ENCODE measurements at regions not wholly inside any gene's neighbourhood (a gene's known extent, or its start where the extent isn't known, plus 50 kb on each side); places are given as distances from the start of the nearest gene placed in this dataset.
"Not testable (repeated sequence)": the region's sequence is repeated elsewhere in the genome, so short reads cannot be mapped to it uniquely, and the experiment has no call there.

DNA sequence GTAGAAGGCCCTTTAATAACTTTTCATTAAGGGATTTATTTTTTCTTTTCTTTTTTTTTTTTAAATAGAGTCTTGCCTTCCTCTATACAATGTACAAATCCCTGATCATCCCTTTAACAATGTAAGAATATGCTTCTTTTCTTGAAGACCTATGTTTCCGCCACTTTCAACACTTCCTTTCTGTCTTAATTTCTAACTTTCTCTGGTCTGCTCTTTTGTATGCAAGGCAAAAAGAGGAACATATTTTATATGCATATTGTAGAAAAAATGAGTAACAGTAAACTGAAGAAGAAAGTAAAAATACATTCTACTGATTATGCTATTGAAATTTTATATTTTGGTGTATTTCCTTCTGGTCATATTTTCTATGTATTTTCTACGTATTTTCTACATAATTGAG, 484.7 kb downstream of the TFAP2B start:
- intact Hi-C loops (cut with DNase I; ENCODE audit: low total_unique reads) = no loop called here
- H3K4me3 ChIP-seq = no peak overlapping the region
- TF ChIP-seq POLR2AphosphoS5 (IDR thresholded peaks at IDR 0.05) (no peak), POLR2A (IDR thresholded peaks at IDR 0.05) (no peak), EP300 (IDR thresholded peaks at IDR 0.05) (no peak)
- TF ChIP-seq, protein P1, sequence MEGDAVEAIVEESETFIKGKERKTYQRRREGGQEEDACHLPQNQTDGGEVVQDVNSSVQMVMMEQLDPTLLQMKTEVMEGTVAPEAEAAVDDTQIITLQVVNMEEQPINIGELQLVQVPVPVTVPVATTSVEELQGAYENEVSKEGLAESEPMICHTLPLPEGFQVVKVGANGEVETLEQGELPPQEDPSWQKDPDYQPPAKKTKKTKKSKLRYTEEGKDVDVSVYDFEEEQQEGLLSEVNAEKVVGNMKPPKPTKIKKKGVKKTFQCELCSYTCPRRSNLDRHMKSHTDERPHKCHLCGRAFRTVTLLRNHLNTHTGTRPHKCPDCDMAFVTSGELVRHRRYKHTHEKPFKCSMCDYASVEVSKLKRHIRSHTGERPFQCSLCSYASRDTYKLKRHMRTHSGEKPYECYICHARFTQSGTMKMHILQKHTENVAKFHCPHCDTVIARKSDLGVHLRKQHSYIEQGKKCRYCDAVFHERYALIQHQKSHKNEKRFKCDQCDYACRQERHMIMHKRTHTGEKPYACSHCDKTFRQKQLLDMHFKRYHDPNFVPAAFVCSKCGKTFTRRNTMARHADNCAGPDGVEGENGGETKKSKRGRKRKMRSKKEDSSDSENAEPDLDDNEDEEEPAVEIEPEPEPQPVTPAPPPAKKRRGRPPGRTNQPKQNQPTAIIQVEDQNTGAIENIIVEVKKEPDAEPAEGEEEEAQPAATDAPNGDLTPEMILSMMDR (IDR thresholded peaks at IDR 0.05) = no peak
- DNase-seq = no peak
- 68 to 85% (median 75%) methylated on average over 2 of the region's 2 CpGs for WGBS, 5 donors
- no peaks in the 10 kb centered on the region for H3K4me1 ChIP-seq
- no peak overlapping the region for H3K27ac ChIP-seq
- no peaks in the 10 kb centered on the region for H3K9me3 ChIP-seq
- no peaks in the 10 kb centered on the region for H3K27me3 ChIP-seq
- H3K36me3 ChIP-seq = no peaks in the 10 kb centered on the region

DNA sequence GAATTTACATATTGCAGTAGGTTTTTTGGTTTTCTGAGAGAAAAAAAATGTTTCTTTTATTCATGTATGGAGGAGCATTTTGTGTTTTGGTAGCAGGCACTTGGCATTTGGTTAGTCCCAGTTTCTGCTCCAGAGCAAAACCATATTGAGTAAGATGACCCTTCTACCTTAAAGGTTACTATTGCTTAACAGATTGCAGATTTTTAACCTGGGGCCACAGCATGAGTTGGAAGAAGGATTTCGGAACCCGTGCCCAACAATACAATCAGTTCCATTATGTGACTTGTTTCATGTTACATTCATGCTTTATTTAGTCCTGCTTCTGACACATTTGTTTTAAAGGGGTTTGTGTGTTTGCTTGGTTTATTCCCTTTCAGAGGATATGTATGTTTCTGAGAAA, 496.3 kb downstream of the TFAP2B start:
- TF ChIP-seq, protein P1 (IDR thresholded peaks at IDR 0.05) = no peak
- TF ChIP-seq POLR2AphosphoS5 (IDR thresholded peaks at IDR 0.05) (no peak), POLR2A (IDR thresholded peaks at IDR 0.05) (no peak), EP300 (IDR thresholded peaks at IDR 0.05) (no peak)
- H3K27me3 ChIP-seq = no peaks in the 10 kb centered on the region
- no peak overlapping the region for H3K27ac ChIP-seq
- H3K4me3 ChIP-seq = no peak overlapping the region
- intact Hi-C loops (cut with DNase I; ENCODE audit: low total_unique reads) = no loop called here
- no peaks in the 10 kb centered on the region for H3K4me1 ChIP-seq
- no peaks in the 10 kb centered on the region for H3K36me3 ChIP-seq
- DNase-seq = no peak
- no peaks in the 10 kb centered on the region for H3K9me3 ChIP-seq
- 76 to 88% (median 85%) methylated on average over 2 of the region's 2 CpGs for WGBS, 5 donors

GRCh38 chr6:51318674-51319073, 500.0 kb downstream of the TFAP2B start:
- no peaks in the 10 kb centered on the region for H3K27me3 ChIP-seq
- no peak overlapping the region for H3K4me3 ChIP-seq
- peaks cover 0 to 4% (median 0%) of the 10 kb centered on the region in 4 donors for H3K9me3 ChIP-seq
- no peak overlapping the region for H3K27ac ChIP-seq
- no peak for TF ChIP-seq POLR2A (IDR thresholded peaks at IDR 0.05)
- TF ChIP-seq, protein P1 (IDR thresholded peaks at IDR 0.05) = no peak
- TF ChIP-seq POLR2AphosphoS5 (IDR thresholded peaks at IDR 0.05) = no peak
- no peak for TF ChIP-seq EP300 (IDR thresholded peaks at IDR 0.05)
- no peaks in the 10 kb centered on the region for H3K4me1 ChIP-seq
- WGBS, 5 donors = 40 to 64% (median 60%) methylated on average over 5 of the region's 5 CpGs
- no peaks in the 10 kb centered on the region for H3K36me3 ChIP-seq
- no peak for DNase-seq
- intact Hi-C loops (cut with DNase I; ENCODE audit: low total_unique reads) = no loop called here

- 79 to 93% (median 84%) methylated on average over 3 of the region's 3 CpGs for WGBS, 5 donors
- H3K4me3 ChIP-seq; intact Hi-C loops (cut with DNase I; ENCODE audit: low total_unique reads): not testable (repeated sequence)
Measured at GRCh38 chr6:51321477-51321876, 502.8 kb downstream of the TFAP2B start.

DNA sequence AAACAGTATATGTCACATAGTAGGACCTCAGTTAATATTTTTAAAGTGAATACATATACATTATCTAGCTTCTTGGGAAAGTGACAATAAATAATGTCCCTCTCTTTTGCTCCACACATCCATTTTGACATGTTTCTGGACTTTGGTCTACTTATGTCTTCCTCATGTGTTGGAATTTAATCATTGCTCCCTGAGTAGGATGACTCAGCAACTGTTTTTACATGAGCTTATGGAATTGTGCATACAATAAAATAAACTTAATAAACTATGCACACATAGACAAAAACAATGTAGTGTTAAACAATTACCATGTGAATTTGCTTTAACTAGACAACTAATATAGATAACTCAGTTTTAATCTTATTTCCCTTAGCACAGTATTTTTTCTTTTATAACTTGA, 503.8 kb downstream of the TFAP2B start:
- intact Hi-C loops (cut with DNase I; ENCODE audit: low total_unique reads) = no loop called here
- DNase-seq = peak in 1 of 2 donors; percentile 3
- Histone ChIP-seq H3K4me3 (no peak overlapping the region), H3K27me3 (no peaks in the 10 kb centered on the region), H3K9me3 (peaks cover 0 to 4% (median 0%) of the 10 kb centered on the region in 4 donors), H3K27ac (no peak overlapping the region), H3K36me3 (no peaks in the 10 kb centered on the region), H3K4me1 (no peaks in the 10 kb centered on the region)
- TF ChIP-seq POLR2AphosphoS5 (IDR thresholded peaks at IDR 0.05) = no peak

More at GRCh38 chr6:51321477-51321876, 502.8 kb downstream of the TFAP2B start:
- not testable (repeated sequence) for H3K27me3 ChIP-seq, H3K27ac ChIP-seq, DNase-seq, H3K9me3 ChIP-seq, H3K4me1 ChIP-seq, H3K36me3 ChIP-seq

Measured in stomach (tissue), 8 donors.